ENCODE measurements at regions not wholly inside any gene's neighbourhood (a gene's known extent, or its start where the extent isn't known, plus 50 kb on each side); places are given as distances from the start of the nearest gene placed in this dataset.

DNA sequence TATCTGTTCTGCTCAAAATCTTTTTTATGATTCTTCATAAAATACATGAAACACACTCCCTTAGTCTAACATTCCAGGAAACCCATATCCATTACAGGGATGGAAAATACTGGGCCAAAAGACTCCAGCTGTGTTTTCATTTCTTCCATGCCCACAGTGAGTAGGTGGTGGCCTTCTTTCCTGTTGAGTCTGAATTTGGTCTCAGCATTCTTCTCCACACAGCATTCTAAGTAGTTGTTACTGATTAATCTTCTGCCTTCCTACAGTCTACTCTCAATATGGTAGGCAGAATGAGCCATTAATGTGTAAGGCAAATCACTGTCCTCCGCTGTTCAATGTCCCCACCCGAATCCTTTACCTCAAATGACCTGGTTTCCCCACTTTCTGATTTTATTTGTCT is 370.6 kb upstream of the RPS6KA3 start:
- TF ChIP-seq, protein P1, sequence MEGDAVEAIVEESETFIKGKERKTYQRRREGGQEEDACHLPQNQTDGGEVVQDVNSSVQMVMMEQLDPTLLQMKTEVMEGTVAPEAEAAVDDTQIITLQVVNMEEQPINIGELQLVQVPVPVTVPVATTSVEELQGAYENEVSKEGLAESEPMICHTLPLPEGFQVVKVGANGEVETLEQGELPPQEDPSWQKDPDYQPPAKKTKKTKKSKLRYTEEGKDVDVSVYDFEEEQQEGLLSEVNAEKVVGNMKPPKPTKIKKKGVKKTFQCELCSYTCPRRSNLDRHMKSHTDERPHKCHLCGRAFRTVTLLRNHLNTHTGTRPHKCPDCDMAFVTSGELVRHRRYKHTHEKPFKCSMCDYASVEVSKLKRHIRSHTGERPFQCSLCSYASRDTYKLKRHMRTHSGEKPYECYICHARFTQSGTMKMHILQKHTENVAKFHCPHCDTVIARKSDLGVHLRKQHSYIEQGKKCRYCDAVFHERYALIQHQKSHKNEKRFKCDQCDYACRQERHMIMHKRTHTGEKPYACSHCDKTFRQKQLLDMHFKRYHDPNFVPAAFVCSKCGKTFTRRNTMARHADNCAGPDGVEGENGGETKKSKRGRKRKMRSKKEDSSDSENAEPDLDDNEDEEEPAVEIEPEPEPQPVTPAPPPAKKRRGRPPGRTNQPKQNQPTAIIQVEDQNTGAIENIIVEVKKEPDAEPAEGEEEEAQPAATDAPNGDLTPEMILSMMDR (IDR thresholded peaks at IDR 0.05; ENCODE audit: low read depth, low read length): no peak
- TF ChIP-seq EZH2phosphoT487 (IDR thresholded peaks at IDR 0.05; ENCODE audit: low read depth): no peak
